ENCODE measurements at regions not wholly inside any gene's neighbourhood (a gene's known extent, or its start where the extent isn't known, plus 50 kb on each side); places are given as distances from the start of the nearest gene placed in this dataset.
"Not testable (repeated sequence)": the region's sequence is repeated elsewhere in the genome, so short reads cannot be mapped to it uniquely, and the experiment has no call there.

- H3K27ac ChIP-seq (ENCODE audit: insufficient read depth, low read depth, low read length, poor library complexity, severe bottlenecking); H3K4me3 ChIP-seq (ENCODE audit: insufficient read depth, low read depth, low read length); H3K27me3 ChIP-seq (ENCODE audit: control insufficient read depth, insufficient read depth, low read length, poor library complexity, severe bottlenecking); H3K36me3 ChIP-seq (ENCODE audit: control insufficient read depth, insufficient read depth, low read length); H3K9me3 ChIP-seq (ENCODE audit: control insufficient read depth, low read length); H3K4me1 ChIP-seq (ENCODE audit: control insufficient read depth, insufficient read depth, low read length): not testable (repeated sequence)
- WGBS, 2 experiments = 86 to 88% methylated on average over 5 of the region's 5 CpGs
Observed at GRCh38 chr2:49298693-49299092, 144.4 kb upstream of the FSHR start.

DNA sequence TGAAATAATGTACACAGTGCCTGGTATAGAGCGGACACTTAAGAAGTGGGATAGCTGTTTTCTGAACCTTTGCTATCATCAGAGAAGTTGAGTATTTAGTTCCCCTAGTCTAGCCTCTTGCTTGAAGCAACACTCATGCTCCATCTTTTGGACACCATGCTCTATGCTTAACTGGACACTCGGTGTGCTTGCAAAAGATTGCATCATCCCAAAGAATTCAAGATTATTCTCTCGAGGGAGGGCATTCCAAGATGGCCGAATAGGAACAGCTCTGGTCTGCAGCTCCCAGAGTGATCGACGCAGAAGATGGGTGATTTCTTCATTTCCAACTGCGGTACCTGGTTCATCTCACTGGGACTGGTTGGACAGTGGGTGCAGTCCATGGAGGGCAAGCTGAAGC, 143.9 kb upstream of the FSHR start:
- no peaks in the 10 kb centered on the region for H3K4me1 ChIP-seq (ENCODE audit: control insufficient read depth, insufficient read depth, low read length)
- H3K27me3 ChIP-seq (ENCODE audit: control insufficient read depth, insufficient read depth, low read length, poor library complexity, severe bottlenecking) = no peaks in the 10 kb centered on the region
- 93 to 96% methylated on average over 7 of the region's 7 CpGs for WGBS, 2 experiments
- H3K27ac ChIP-seq (ENCODE audit: insufficient read depth, low read depth, low read length, poor library complexity, severe bottlenecking) = no peak overlapping the region
- H3K4me3 ChIP-seq (ENCODE audit: insufficient read depth, low read depth, low read length) = no peak overlapping the region
- H3K9me3 ChIP-seq (ENCODE audit: control insufficient read depth, low read length) = no peaks in the 10 kb centered on the region
- H3K36me3 ChIP-seq (ENCODE audit: control insufficient read depth, insufficient read depth, low read length) = no peaks in the 10 kb centered on the region

DNA sequence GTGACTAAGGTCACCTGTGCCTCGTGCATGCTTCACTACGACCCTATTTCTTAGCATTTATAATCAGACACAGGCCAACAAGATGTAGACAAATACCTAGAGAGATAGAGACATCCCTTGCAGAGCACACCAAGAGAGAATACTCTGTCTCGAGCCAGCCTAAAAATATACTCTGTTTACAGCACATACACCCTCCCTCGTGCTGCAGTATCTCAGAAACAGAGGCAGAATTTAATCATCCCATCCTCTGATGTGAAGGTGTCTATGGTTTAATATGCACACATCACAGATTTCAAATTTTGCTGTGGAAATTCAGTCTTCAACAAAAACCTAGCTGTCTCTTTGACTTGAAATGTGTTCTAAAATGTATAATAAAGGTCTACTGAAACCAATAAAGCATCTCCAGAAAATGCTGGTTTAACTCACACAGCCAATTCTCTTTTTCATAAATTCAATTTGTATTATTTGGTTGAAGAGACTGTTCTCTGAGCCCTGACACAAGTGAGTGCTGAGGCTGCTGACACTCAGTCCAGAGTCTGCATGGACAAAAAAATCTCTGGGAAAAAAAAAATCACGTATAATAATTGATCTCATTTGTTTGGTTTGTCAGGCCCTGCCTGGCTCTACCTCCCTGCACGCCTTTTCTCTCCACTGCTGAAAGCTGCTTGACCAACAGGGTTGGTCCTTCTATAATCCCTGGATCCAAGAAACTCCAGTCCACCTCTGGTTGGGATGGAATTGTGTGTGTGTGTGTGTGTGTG, 142.0 kb upstream of the FSHR start:
- Histone ChIP-seq H3K36me3 (ENCODE audit: control insufficient read depth, insufficient read depth, low read length) (no peaks in the 10 kb centered on the region), H3K4me1 (ENCODE audit: control insufficient read depth, insufficient read depth, low read length) (no peaks in the 10 kb centered on the region), H3K9me3 (ENCODE audit: control insufficient read depth, low read length) (no peaks in the 10 kb centered on the region), H3K27ac (ENCODE audit: insufficient read depth, low read depth, low read length, poor library complexity, severe bottlenecking) (no peak overlapping the region), H3K4me3 (ENCODE audit: insufficient read depth, low read depth, low read length) (no peak overlapping the region), H3K27me3 (ENCODE audit: control insufficient read depth, insufficient read depth, low read length, poor library complexity, severe bottlenecking) (no peaks in the 10 kb centered on the region)
- WGBS, 2 experiments = 91 to 95% methylated on average over 6 of the region's 6 CpGs

DNA sequence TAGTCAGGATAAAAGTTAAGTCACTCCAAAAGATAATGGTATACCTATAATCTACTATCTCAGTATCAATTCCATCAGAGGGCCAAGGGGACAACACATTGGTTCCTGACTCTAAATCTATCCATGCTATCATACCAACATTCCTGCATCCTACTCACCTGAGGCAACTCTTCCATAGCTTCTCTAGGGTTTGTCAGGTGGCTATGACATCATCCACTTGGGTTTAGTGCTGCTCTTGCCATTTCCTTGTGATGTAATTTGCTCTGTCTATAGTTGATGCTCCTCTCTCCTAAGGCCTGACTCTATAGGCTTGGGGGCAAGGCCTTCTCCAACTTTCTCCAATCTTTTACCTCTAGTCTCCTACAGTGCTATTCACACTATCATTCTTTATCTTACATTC, 139.9 kb upstream of the FSHR start:
- H3K9me3 ChIP-seq (ENCODE audit: control insufficient read depth, low read length) = no peaks in the 10 kb centered on the region
- H3K36me3 ChIP-seq (ENCODE audit: control insufficient read depth, insufficient read depth, low read length) = no peaks in the 10 kb centered on the region
- no peak overlapping the region for H3K27ac ChIP-seq (ENCODE audit: insufficient read depth, low read depth, low read length, poor library complexity, severe bottlenecking)
- no peaks in the 10 kb centered on the region for H3K27me3 ChIP-seq (ENCODE audit: control insufficient read depth, insufficient read depth, low read length, poor library complexity, severe bottlenecking)
- no peak overlapping the region for H3K4me3 ChIP-seq (ENCODE audit: insufficient read depth, low read depth, low read length)
- no peaks in the 10 kb centered on the region for H3K4me1 ChIP-seq (ENCODE audit: control insufficient read depth, insufficient read depth, low read length)

DNA sequence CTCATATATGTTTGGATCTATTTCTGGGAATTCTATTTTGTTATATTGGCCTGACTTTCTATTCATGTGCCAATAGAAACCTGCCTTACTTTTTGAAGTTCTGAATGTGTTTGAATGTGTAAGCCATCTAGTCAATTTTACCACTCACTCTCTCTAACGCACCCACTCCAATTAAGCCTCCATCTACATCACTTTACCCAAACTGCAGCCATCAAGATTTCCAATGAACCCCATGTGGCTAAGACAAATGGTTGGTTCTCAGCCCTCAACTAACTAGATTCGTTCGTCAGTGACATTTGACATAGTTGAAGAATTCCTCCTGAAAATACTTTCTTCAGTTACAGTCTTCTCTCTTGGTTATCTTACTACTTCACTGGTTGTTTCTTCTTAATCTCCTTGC, 137.3 kb upstream of the FSHR start:
- Histone ChIP-seq H3K4me1 (ENCODE audit: control insufficient read depth, insufficient read depth, low read length) (no peaks in the 10 kb centered on the region), H3K36me3 (ENCODE audit: control insufficient read depth, insufficient read depth, low read length) (no peaks in the 10 kb centered on the region), H3K9me3 (ENCODE audit: control insufficient read depth, low read length) (no peaks in the 10 kb centered on the region), H3K27me3 (ENCODE audit: control insufficient read depth, insufficient read depth, low read length, poor library complexity, severe bottlenecking) (no peaks in the 10 kb centered on the region), H3K4me3 (ENCODE audit: insufficient read depth, low read depth, low read length) (no peak overlapping the region), H3K27ac (ENCODE audit: insufficient read depth, low read depth, low read length, poor library complexity, severe bottlenecking) (no peak overlapping the region)
- 71 to 76% methylated on average over 3 of the region's 3 CpGs for WGBS, 2 experiments

DNA sequence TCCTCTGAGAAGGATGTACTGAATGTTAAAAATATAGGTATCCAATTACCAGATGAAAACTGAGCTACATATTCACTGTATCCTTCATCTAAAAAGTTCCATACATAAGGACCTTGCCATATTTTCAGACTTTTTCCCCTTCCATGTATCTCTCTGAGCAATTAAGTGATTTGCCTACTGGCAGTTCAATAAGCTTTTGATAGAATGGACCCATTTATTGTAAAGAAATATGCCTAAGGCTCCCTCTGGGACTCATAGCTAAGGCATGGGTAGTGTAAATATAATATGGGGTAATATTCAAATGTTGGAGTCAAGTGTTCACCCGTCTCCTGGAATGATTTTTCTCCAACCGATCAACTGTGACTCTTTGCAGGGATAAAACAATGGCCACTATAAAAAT, 135.4 kb upstream of the FSHR start:
- Histone ChIP-seq H3K27ac (ENCODE audit: insufficient read depth, low read depth, low read length, poor library complexity, severe bottlenecking) (no peak overlapping the region), H3K36me3 (ENCODE audit: control insufficient read depth, insufficient read depth, low read length) (no peaks in the 10 kb centered on the region), H3K27me3 (ENCODE audit: control insufficient read depth, insufficient read depth, low read length, poor library complexity, severe bottlenecking) (no peaks in the 10 kb centered on the region), H3K4me3 (ENCODE audit: insufficient read depth, low read depth, low read length) (no peak overlapping the region), H3K9me3 (ENCODE audit: control insufficient read depth, low read length) (no peaks in the 10 kb centered on the region), H3K4me1 (ENCODE audit: control insufficient read depth, insufficient read depth, low read length) (no peaks in the 10 kb centered on the region)
- 93 to 97% methylated on average over 2 of the region's 2 CpGs for WGBS, 2 experiments

DNA sequence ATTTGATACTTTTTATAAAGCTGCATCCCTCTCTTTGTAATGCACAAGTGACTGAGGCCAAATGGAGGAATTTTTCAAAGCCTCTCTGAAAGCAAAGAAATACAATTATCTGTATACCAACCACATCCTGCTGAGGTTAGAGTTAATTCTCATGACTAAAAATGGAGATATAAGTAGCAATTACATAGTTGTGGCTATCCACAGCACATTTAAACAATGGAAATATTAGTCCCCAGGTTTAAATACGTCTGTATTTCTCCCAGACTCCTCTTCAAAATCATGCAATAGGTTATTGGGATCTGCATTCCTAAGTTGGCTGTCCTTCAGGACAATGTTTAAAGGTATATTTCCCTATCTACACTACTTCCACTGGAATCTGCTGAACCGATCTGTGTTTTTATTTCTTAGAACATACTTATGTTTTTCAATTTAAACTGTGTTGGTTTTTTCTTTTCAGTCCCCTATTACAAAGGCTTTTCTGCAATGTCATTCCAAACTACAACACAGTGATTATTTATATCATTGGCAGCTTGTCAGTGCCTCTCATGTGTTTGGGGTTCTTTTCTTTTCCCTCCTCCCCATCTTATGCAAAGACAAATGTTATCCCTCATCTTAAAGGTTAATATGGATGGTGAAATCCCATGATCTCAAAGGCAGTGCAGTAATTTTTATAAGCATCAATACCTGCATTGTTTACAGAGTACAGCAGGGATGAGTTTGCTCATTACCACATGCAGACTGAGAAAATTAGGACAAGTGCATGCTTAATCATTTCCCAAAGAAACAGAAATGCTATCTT, 134.8 kb upstream of the FSHR start:
- Histone ChIP-seq H3K9me3 (ENCODE audit: control insufficient read depth, low read length) (no peaks in the 10 kb centered on the region), H3K4me3 (ENCODE audit: insufficient read depth, low read depth, low read length) (no peak overlapping the region), H3K27me3 (ENCODE audit: control insufficient read depth, insufficient read depth, low read length, poor library complexity, severe bottlenecking) (no peaks in the 10 kb centered on the region), H3K27ac (ENCODE audit: insufficient read depth, low read depth, low read length, poor library complexity, severe bottlenecking) (no peak overlapping the region), H3K36me3 (ENCODE audit: control insufficient read depth, insufficient read depth, low read length) (no peaks in the 10 kb centered on the region), H3K4me1 (ENCODE audit: control insufficient read depth, insufficient read depth, low read length) (no peaks in the 10 kb centered on the region)
- WGBS, 2 experiments = 44 to 69% methylated on average over 1 to 2 of the region's 2 CpGs

DNA sequence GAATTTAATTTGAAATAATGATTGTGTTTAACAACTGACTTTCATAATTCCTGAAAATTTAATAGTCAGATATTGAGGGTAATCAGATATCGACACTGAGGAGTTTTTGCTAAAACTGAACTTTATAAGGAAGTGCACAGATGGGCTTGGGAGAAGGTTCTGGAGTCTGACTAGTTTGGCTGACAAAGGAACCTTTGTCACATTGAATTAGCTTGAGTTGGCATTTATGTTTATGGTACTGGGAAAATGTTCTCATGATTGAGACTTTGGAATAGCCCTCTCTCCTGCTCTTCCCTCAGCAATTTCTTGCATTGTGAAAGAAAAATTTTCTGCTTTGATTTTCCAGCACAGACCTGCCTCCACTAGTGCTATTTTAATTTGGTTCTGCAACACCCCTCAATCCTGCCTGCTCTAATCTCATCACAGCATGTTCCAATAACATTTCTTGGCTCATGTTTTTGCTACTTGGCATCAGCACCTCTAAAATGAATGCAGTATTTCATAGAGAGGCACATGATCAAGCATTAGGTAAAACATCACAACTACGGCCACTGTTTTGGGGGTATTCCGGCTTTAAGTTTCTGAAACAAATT, 133.9 kb upstream of the FSHR start:
- Histone ChIP-seq H3K4me1 (ENCODE audit: control insufficient read depth, insufficient read depth, low read length) (no peaks in the 10 kb centered on the region), H3K36me3 (ENCODE audit: control insufficient read depth, insufficient read depth, low read length) (no peaks in the 10 kb centered on the region), H3K4me3 (ENCODE audit: insufficient read depth, low read depth, low read length) (no peak overlapping the region), H3K27ac (ENCODE audit: insufficient read depth, low read depth, low read length, poor library complexity, severe bottlenecking) (no peak overlapping the region), H3K9me3 (ENCODE audit: control insufficient read depth, low read length) (no peaks in the 10 kb centered on the region), H3K27me3 (ENCODE audit: control insufficient read depth, insufficient read depth, low read length, poor library complexity, severe bottlenecking) (no peaks in the 10 kb centered on the region)
- WGBS, 2 experiments = 91 to 92% methylated on average over 3 of the region's 3 CpGs

- no peak overlapping the region for H3K4me3 ChIP-seq (ENCODE audit: insufficient read depth, low read depth, low read length)
- no peaks in the 10 kb centered on the region for H3K9me3 ChIP-seq (ENCODE audit: control insufficient read depth, low read length)
- H3K36me3 ChIP-seq (ENCODE audit: control insufficient read depth, insufficient read depth, low read length) = no peaks in the 10 kb centered on the region
- no peak overlapping the region for H3K27ac ChIP-seq (ENCODE audit: insufficient read depth, low read depth, low read length, poor library complexity, severe bottlenecking)
- H3K27me3 ChIP-seq (ENCODE audit: control insufficient read depth, insufficient read depth, low read length, poor library complexity, severe bottlenecking) = no peaks in the 10 kb centered on the region
- no peaks in the 10 kb centered on the region for H3K4me1 ChIP-seq (ENCODE audit: control insufficient read depth, insufficient read depth, low read length)
- 83 to 94% methylated on average over 2 of the region's 3 CpGs for WGBS, 2 experiments
Observed at GRCh38 chr2:49286726-49287125, 132.4 kb upstream of the FSHR start.

DNA sequence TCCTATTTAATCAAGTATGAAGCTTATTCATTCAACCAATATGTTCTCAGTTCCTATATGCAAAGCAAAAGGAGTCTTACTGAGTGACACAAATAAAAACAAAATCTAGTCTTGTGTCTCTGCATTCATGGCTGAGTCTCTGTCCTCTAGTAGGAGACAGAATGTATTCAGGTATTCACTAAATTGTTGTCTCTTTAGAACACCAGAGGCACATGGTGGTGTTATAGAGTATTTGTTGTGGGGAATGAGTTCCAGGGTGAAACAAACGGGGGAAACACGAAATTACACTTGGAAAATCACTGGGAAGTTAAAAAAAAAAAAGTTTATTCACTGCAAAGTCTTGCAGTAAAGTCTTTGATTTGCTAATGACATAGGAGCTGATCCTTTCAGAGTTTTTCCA, 131.7 kb upstream of the FSHR start:
- H3K9me3 ChIP-seq (ENCODE audit: control insufficient read depth, low read length) = no peaks in the 10 kb centered on the region
- H3K27ac ChIP-seq (ENCODE audit: insufficient read depth, low read depth, low read length, poor library complexity, severe bottlenecking) = no peak overlapping the region
- H3K36me3 ChIP-seq (ENCODE audit: control insufficient read depth, insufficient read depth, low read length) = no peaks in the 10 kb centered on the region
- H3K4me1 ChIP-seq (ENCODE audit: control insufficient read depth, insufficient read depth, low read length) = no peaks in the 10 kb centered on the region
- H3K4me3 ChIP-seq (ENCODE audit: insufficient read depth, low read depth, low read length) = no peak overlapping the region
- H3K27me3 ChIP-seq (ENCODE audit: control insufficient read depth, insufficient read depth, low read length, poor library complexity, severe bottlenecking) = no peaks in the 10 kb centered on the region
- WGBS, 2 experiments = 78 to 80% methylated on average over 2 of the region's 2 CpGs
